T47D (cell line): ENCODE measurements at regions not wholly inside any gene's neighbourhood (a gene's known extent, or its start where the extent isn't known, plus 50 kb on each side); places are given as distances from the start of the nearest gene placed in this dataset.
A peak's percentile ranks its signal among the peaks of the same experiment; 100 is the strongest.

Source experiments
- DNase-seq, 2 experiments: peaks; one replicate each; pipeline versions ENCODE4 v3.0.0 to v3.0.0-alpha.2; 2011 to 2012; ENCODE audit warnings: low read depth in 1 of 2, low spot score in 1 of 2
- JUND ChIP-seq: IDR thresholded peaks from 2 replicates; pipeline ENCODE4 v1.6.1; 2012; ENCODE audit warnings: low read depth
- in situ Hi-C: cut with HindIII; loops from 2 replicates; pipeline ENCODE4 v1.10.0; 2016; ENCODE audit warnings: low sequenced_read_pairs, low pct_unique_long_range_greater_than_20kb

GRCh38 chrX:39859991-39860861 is 237.5 kb downstream of the BCOR start:
- DNase-seq, result no peak

GRCh38 chrX:39862963-39863362 is 234.8 kb downstream of the BCOR start:
- no peak for TF ChIP-seq JUND
- DNase-seq, result no peak
- in situ Hi-C loops, result no loop called here

More at GRCh38 chrX:39859991-39860861, 237.5 kb downstream of the BCOR start:
- in situ Hi-C loops, result no loop called here
- TF ChIP-seq JUND, result no peak

- no peak for TF ChIP-seq JUND
- no peak for DNase-seq
- in situ Hi-C loops, result no loop called here
These were observed 231.5 kb downstream of the BCOR start for GRCh38 chrX:39866229-39866628.

GRCh38 chrX:39869846-39870601 is 227.7 kb downstream of the BCOR start:
- no peak for DNase-seq
- in situ Hi-C loops, result no loop called here
- TF ChIP-seq JUND, result no peak

- in situ Hi-C loops, result no loop called here
- DNase-seq, result no peak
- no peak for TF ChIP-seq JUND
These were observed 226.1 kb downstream of the BCOR start for GRCh38 chrX:39871648-39872047.

GRCh38 chrX:39873117-39873516 is 224.6 kb downstream of the BCOR start:
- TF ChIP-seq JUND, result no peak
- no peak for DNase-seq
- in situ Hi-C loops, result no loop called here

- in situ Hi-C loops, result no loop called here
- no peak for DNase-seq
- TF ChIP-seq JUND, result no peak
These were observed 223.4 kb downstream of the BCOR start for GRCh38 chrX:39874202-39874816.

- peak in 1 of 2 experiments; percentile 33 for DNase-seq
- TF ChIP-seq JUND, result no peak
- in situ Hi-C loops, result no loop called here
These were observed 221.7 kb downstream of the BCOR start for GRCh38 chrX:39875834-39876628.

GRCh38 chrX:39877905-39878304 is 219.9 kb downstream of the BCOR start:
- in situ Hi-C loops, result no loop called here
- TF ChIP-seq JUND, result no peak
- DNase-seq, result no peak

GRCh38 chrX:39883666-39884065 is 214.1 kb downstream of the BCOR start:
- TF ChIP-seq JUND, result no peak
- DNase-seq, result no peak
- in situ Hi-C loops, result no loop called here

- in situ Hi-C loops, result no loop called here
- TF ChIP-seq JUND, result no peak
- no peak for DNase-seq
These were observed 211.5 kb downstream of the BCOR start for GRCh38 chrX:39886282-39886681.

GRCh38 chrX:39888730-39889129 is 209.0 kb downstream of the BCOR start:
- no peak for TF ChIP-seq JUND
- in situ Hi-C loops, result no loop called here
- DNase-seq, result no peak
